ENCODE measurements at regions not wholly inside any gene's neighbourhood (a gene's known extent, or its start where the extent isn't known, plus 50 kb on each side); places are given as distances from the start of the nearest gene placed in this dataset.

- TF ChIP-seq, protein P1, sequence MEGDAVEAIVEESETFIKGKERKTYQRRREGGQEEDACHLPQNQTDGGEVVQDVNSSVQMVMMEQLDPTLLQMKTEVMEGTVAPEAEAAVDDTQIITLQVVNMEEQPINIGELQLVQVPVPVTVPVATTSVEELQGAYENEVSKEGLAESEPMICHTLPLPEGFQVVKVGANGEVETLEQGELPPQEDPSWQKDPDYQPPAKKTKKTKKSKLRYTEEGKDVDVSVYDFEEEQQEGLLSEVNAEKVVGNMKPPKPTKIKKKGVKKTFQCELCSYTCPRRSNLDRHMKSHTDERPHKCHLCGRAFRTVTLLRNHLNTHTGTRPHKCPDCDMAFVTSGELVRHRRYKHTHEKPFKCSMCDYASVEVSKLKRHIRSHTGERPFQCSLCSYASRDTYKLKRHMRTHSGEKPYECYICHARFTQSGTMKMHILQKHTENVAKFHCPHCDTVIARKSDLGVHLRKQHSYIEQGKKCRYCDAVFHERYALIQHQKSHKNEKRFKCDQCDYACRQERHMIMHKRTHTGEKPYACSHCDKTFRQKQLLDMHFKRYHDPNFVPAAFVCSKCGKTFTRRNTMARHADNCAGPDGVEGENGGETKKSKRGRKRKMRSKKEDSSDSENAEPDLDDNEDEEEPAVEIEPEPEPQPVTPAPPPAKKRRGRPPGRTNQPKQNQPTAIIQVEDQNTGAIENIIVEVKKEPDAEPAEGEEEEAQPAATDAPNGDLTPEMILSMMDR (IDR thresholded peaks at IDR 0.05) = no peak
- no peak for TF ChIP-seq POLR2A (IDR thresholded peaks at IDR 0.05)
- Histone ChIP-seq H3K27me3 (no peaks in the 10 kb centered on the region), H3K27ac (no peak overlapping the region), H3K4me3 (no peak overlapping the region), H3K4me1 (replicated peaks in 1 of 2) (no peaks in the 10 kb centered on the region), H3K36me3 (replicated peaks in 1 of 2) (no peaks in the 10 kb centered on the region), H3K9me3 (replicated peaks in 1 of 3) (no peaks in the 10 kb centered on the region)
- 79 to 90% (median 87%) methylated on average over 3 of the region's 3 CpGs for WGBS, 4 donors
- intact Hi-C loops (cut with DNase I) = no loop called here
- no peak for DNase-seq
These were observed 437.8 kb downstream of the RFC3 start for GRCh38 chr13:34255711-34256110.

- intact Hi-C loops (cut with DNase I) = no loop called here
- no peak for DNase-seq
- Histone ChIP-seq H3K4me1 (replicated peaks in 1 of 2) (no peaks in the 10 kb centered on the region), H3K27ac (no peak overlapping the region), H3K4me3 (no peak overlapping the region), H3K9me3 (replicated peaks in 1 of 3) (no peaks in the 10 kb centered on the region), H3K27me3 (no peaks in the 10 kb centered on the region), H3K36me3 (replicated peaks in 1 of 2) (no peaks in the 10 kb centered on the region)
- 67 to 92% (median 72%) methylated on average over 2 of the region's 2 CpGs for WGBS, 4 donors
- no peak for TF ChIP-seq POLR2A (IDR thresholded peaks at IDR 0.05)
- TF ChIP-seq, protein P1 (IDR thresholded peaks at IDR 0.05) = no peak
These were observed 438.3 kb downstream of the RFC3 start for GRCh38 chr13:34256236-34256635.

DNA sequence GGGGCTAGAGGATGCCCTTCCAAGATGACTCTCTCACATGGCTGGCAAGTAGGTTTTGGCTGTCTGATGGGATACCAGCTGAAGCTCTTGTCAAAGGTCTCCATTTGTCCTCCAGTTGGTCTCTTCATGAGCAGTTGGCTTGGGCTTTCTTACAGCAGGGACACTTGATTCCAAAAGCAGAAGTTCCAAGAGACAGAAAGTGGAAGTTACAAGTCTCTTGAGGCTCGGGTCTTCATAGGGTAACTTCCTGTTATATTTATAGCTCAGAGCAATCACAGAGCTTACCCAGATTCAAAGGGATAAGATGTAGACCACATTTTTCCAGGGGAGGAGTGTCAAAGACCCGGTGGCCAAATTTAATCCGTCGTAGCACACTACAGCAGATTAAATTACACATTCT lies 440.0 kb downstream of the RFC3 start:
- 63 to 79% (median 65%) methylated on average over 4 of the region's 4 CpGs for WGBS, 4 donors
- Histone ChIP-seq H3K4me1 (replicated peaks in 1 of 2) (no peaks in the 10 kb centered on the region), H3K4me3 (no peak overlapping the region), H3K9me3 (replicated peaks in 1 of 3) (no peaks in the 10 kb centered on the region), H3K36me3 (replicated peaks in 1 of 2) (no peaks in the 10 kb centered on the region), H3K27me3 (no peaks in the 10 kb centered on the region), H3K27ac (no peak overlapping the region)
- no peak for DNase-seq
- TF ChIP-seq POLR2A (IDR thresholded peaks at IDR 0.05) = no peak
- TF ChIP-seq, protein P1 (IDR thresholded peaks at IDR 0.05) = no peak
- intact Hi-C loops (cut with DNase I) = no loop called here

- Histone ChIP-seq H3K36me3 (replicated peaks in 1 of 2) (no peaks in the 10 kb centered on the region), H3K27ac (no peak overlapping the region), H3K4me3 (no peak overlapping the region), H3K27me3 (no peaks in the 10 kb centered on the region), H3K9me3 (replicated peaks in 1 of 3) (no peaks in the 10 kb centered on the region), H3K4me1 (replicated peaks in 1 of 2) (no peaks in the 10 kb centered on the region)
- intact Hi-C loops (cut with DNase I) = no loop called here
- WGBS, 4 donors = 70 to 75% (median 72%) methylated on average over 4 of the region's 4 CpGs
- DNase-seq = no peak
- no peak for TF ChIP-seq POLR2A (IDR thresholded peaks at IDR 0.05)
- TF ChIP-seq, protein P1 (IDR thresholded peaks at IDR 0.05) = no peak
These were observed 440.9 kb downstream of the RFC3 start for GRCh38 chr13:34258646-34259386.
